HG03571 (cell line): ENCODE measurements at regions not wholly inside any gene's neighbourhood (a gene's known extent, or its start where the extent isn't known, plus 50 kb on each side); places are given as distances from the start of the nearest gene placed in this dataset.
"Not testable (repeated sequence)": the region's sequence is repeated elsewhere in the genome, so short reads cannot be mapped to it uniquely, and the experiment has no call there.

Experiments
- ATAC-seq: cut with Tn5 transposase; IDR thresholded peaks from one replicate; pipeline ENCODE4 v1.9.1; 2021; ENCODE audit not compliant: unreplicated experiment

GRCh38 chr12:58068706-58069105 lies 127.3 kb downstream of the ATP23 start:
- no peak for ATAC-seq

DNA sequence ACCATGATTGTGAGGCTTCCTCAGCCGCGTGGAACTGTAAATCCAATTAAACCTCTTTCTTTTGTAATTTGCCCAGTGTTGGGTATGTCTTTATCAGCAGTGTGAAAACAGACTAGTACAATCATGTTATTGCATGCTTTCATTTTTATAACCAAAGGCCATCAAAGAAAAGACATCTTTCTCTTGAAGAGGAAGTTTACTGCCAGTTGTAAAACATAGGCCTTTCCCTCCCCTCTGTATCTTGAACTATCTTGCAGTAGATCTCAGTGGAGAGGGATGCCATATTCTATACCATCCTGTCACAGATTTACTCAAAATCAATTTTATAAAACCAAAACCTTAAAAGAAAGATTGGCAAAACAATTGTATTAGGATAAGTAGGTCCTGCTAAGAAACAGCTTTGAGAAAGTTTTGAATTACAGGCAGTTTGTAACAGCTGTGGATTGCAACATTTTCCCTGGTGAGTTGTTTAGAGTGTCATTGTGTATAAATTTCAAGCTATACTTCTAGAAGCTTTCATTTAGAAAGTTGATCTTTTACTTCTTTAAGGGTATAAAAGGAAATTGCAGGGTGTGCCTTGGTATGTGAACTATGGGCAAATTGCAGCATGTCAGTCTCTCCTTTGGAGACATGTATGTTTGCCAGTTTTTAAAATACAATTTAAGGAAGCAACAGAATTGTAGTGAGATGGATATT lies 128.0 kb downstream of the ATP23 start:
- no peak for ATAC-seq

- no peak for ATAC-seq
Measured at GRCh38 chr12:58071994-58072393, 130.6 kb downstream of the ATP23 start.

GRCh38 chr12:58074259-58074658 lies 132.9 kb downstream of the ATP23 start:
- no peak for ATAC-seq

DNA sequence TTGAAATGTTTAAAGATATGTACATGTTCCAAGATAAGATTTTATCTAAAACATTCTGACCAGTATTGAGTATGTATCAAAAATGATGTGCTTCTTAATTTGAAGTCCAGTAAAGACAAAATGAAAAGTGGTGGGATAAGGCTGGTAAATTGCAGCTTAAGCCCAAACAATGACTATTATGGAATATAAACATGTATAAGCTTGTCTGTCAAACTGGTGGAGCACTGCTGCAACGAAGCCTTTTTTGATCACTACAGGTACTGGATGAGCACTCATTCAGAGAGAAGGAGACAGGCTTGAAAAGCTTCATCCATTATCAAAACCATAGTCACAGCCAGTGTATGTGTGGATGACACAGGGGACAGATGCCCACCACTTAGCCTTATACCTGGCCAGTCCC lies 138.4 kb downstream of the ATP23 start:
- no peak for ATAC-seq

DNA sequence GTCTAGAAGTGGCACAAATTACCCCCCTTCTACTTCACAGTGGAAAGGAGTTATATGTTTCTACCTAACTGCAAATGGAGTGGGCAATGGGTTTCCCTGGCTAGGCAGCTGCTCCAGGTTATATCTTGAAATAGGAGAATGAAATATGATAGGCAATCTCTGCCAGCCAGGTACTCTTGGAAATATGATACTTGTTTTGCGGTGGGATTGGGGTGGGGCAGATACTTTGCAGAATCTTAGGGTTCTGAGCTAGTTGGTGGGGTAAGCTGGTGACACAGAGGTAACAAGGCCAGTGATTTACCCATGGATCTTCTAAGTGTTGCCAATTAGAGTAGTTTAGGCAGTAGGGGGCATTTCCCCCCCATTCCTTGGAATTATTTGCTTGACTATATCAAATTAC lies 140.1 kb downstream of the ATP23 start:
- no peak for ATAC-seq

- ATAC-seq, result no peak
Measured at GRCh38 chr12:58082996-58083395, 141.6 kb downstream of the ATP23 start.

- ATAC-seq, result no peak
Measured at GRCh38 chr12:58086006-58086405, 144.6 kb downstream of the ATP23 start.

GRCh38 chr12:58086930-58087329 lies 145.6 kb downstream of the ATP23 start:
- ATAC-seq, result no peak

- no peak for ATAC-seq
Measured at GRCh38 chr12:58087423-58088127, 146.2 kb downstream of the ATP23 start.

- ATAC-seq, result no peak
Measured at GRCh38 chr12:58089588-58089987, 148.2 kb downstream of the ATP23 start.

- ATAC-seq, result no peak
Measured at GRCh38 chr12:58090685-58091084, 149.3 kb downstream of the ATP23 start.

- ATAC-seq, result no peak
Measured at GRCh38 chr12:58095002-58095401, 153.6 kb downstream of the ATP23 start.

DNA sequence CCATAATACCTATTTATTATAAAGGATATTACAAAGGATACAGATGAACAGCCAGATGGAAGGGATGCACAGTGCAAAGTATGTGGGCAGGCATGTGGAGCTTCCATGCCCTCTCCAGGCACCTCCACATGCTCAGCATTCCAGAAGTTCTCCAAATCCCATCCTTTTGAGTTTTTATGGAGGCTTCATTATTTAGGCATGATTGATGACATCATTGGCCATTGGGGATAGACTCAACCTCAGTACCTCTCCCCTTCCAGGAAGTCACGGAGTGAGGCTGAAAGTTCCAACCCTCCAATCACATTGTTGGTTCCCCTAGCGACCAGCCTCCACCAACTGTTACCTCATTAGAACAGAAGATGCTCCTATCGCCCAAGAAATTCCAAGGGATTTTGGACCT lies 156.4 kb downstream of the ATP23 start:
- no peak for ATAC-seq

GRCh38 chr12:58099476-58099875 lies 158.1 kb downstream of the ATP23 start:
- no peak for ATAC-seq

DNA sequence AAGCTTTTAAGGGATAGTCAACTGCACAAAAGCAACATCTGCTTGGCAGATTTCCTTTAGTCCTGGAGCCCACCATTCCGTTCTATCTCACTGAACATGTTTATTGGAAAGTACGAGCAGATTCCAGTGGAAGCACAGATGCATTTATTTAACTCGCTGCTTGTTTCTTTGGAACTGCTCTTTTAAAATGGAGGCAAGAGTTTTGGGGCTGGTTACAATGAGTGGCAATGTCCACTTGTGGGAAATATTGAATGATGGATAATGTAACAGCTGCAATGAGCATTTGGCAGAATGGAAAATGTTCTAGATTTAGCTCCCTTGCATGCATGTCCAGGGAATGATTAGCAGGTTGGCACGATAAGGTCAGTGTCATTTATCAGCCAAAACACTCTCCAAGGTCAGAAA lies 163.0 kb downstream of the ATP23 start:
- no peak for ATAC-seq

DNA sequence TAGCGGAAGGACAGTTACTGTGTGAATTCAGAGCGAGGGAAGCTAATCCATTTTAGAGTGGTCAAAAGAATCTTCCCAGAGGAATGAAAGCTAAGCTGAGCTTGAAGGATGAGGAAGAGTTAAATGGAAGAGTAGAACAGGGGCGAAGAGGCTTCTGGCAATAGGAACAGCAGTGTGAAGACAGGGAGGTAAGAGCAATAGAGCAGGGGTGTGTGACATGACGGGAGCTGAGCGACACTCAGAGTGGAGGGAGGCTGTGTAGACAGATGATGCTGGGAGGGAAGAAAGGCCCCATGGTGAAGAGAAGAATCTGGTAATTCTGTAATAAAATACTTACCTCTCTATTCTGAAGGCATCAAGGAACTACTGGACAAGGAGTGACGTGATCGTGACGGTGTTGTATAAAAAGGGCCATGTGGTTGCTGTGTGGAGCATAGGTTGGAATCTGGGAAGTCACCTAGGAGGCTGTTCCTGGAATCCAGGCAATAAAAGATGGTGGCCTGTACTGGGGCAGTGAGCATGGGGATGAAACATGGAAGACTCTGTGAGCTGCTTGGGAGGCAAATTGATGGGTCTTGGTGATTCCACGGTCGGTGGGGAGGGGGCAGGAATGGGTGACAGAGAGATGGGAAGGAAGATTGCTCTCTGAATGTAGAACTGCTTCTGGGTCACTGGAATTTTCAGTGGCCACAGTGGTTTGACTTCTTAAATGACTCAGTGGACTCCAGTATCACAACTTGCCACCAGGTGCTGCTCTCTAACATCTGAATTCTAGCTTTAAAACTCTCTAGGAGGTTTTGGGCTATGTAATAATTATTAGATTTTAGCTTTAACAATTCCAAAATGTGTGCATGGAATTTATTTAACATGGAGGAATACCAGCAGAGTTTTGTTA lies 164.1 kb downstream of the ATP23 start:
- ATAC-seq, result no peak

DNA sequence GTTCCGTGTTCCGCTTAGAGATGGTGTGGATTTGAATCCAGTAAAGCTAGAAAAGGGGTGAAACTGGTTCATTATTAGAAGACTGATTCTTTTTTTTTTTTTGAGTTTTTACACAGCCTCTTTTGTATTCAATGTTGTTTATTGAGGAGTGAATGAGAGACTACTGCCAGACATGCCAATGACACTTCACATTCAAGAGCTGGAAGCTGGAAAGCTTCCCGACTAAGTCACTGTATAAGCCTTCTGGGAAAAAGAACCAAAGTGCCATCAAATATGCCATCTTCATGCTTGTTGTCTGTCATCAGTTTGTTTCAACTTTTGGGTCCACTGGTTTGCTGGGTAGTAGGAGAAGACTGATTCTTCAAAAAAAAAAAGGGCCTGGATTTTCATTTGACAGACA lies 164.8 kb downstream of the ATP23 start:
- ATAC-seq, result no peak

- no peak for ATAC-seq
Measured at GRCh38 chr12:58117201-58117600, 175.8 kb downstream of the ATP23 start.

DNA sequence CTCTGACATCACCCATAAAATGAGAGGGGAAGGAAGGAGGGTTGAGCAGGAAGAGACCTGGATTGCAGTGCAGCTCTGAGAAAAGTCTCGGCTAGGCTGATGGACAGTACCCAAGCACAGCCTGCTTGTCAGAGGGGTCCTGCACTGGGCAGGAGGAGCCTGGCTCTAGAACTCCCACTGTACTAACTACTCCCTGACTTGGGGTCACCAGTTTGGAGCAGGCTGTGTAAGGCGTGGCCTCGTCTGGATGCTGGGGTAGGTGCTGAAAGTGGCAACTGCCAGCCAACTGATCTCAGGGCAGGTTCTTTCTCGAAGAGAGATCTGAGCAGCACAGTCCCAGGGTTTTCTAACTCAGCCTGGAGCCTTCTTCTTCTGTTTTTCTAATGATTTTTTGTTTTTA lies 176.3 kb downstream of the ATP23 start:
- ATAC-seq, result no peak

DNA sequence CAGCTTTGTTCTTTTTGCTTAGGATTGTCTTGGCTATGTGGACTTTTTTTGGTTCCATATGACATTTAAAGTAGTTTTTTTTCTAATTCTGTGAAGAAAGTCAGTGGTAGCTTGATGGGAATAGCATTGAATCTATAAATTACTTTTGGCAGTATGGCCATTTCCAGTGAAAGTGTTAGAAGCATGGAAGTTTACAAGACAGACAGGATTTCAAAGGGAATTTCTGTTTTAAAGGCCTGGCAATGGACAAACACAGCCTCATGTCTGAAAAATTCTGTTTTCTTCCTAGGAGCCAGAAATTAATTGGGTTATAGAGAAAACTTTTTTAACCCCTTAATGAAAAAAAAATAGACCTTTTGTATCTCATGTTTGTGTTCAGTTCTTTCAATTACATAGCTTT lies 184.4 kb downstream of the ATP23 start:
- ATAC-seq, result not testable (repeated sequence)
